CD4-positive, alpha-beta T cell treated with Interleukin-21 for 1 hour (primary cell): ENCODE measurements at regions not wholly inside any gene's neighbourhood (a gene's known extent, or its start where the extent isn't known, plus 50 kb on each side); places are given as distances from the start of the nearest gene placed in this dataset.

Experiments used
- DNase-seq: peaks from one replicate; pipeline ENCODE4 v3.0.0-alpha.2; 2020

DNA sequence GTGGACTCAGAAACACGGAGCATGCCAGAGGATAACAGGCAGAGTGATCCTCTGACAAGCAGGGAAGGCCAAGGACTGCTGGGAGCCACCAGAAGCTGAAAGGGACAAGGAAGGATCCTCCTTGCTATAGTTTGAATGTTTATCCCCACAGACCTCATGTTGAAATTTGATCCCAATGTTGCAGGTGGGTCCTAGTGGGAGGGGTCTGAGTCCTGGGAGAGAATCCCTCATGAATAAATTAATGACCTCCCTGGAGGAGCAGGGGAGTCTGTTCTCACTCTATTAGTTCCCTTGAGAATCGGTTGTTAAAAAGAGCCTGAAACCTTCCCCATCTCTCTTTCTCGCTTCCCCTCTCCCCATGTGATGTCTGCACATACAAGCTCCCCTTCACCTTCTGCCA lies 124.4 kb downstream of the FBXO15 start:
- DNase-seq = no peak

DNA sequence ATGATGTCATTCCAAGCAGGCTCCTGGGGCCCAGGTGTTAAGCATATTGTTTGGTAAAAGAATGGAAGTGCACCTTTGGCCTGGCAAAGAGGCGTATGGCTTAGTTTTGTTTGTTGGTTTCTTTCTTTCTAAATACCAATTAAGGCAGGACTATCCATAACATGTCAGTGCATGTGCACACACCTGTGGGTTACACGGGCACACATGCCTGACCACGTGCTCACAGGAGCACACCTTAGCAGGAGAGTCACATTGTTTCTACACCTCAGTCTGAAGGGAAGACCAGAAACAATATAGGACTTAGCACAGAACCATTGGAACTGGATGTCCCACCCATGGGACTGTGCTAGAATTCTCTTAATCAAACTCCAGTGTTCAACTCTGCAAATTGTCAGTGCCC lies 127.8 kb downstream of the FBXO15 start:
- DNase-seq = no peak

DNA sequence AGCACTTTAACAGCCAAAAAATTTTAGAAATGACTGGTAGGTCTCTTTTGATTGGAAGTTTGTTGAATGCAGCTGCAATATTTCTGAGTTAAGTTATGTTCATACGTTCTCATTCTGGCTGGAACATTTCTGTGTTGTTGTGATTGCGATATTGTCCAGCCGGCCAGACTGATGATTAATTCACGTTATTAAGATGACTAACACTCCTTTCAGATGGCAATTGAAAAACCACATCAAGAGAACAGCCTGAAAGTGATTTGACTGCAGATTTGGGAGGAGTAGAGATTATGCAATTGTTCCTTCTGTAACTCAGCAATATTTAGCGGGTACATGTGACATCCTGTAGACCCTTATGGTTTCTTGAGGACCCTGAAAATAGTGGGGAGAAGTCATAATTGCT lies 133.7 kb downstream of the FBXO15 start:
- DNase-seq = no peak

DNA sequence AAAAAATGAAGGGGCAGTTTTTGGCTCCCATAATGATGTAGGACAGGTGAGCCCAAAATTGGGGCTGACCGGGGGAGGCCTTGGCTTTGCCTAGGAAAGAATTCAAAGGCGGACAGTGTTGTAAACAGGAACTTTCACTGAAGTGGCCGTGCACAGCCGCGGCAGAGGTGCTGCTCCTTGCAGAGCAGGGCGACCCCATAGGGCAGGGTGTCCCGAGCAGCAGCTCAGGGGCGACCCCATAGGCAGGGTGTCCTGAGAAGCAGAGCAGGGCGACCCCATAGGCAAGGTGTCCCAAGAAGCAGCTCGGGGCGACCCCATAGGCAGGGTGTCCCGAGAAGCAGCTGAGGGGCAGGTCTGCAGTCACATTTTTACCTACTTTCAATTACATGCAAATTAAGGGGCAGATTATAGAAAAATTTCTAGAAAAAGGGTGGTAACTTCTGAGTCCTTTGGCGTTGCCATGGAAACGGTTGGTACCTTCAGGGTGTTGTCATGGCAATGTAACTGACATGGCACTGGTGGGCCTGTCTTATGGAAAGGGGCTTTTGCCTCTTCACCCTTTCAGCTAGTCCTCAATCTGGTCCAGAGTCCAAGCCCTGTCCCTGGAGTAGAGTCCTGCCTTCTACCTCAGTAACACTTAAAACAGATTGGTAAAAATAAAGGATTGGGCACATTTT lies 134.5 kb downstream of the FBXO15 start:
- no peak for DNase-seq

DNA sequence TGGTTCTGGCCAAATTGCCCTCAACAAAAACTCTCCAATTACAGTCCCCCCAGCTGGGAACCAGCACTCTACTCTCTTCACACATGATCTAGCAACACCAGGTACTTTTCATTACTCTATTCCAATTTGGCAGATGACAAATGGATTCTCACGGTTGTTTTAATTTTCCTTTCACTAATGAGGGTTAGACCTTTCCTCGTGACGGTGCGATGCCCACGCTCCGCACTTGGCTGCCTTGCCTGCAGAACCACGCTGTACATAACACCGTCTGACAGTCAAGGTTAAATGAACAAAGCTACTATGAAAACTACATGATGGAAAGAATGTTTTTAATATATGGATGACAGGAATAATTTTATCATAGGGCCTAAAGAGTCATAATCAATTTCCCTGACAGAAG lies 141.5 kb downstream of the FBXO15 start:
- no peak for DNase-seq

DNA sequence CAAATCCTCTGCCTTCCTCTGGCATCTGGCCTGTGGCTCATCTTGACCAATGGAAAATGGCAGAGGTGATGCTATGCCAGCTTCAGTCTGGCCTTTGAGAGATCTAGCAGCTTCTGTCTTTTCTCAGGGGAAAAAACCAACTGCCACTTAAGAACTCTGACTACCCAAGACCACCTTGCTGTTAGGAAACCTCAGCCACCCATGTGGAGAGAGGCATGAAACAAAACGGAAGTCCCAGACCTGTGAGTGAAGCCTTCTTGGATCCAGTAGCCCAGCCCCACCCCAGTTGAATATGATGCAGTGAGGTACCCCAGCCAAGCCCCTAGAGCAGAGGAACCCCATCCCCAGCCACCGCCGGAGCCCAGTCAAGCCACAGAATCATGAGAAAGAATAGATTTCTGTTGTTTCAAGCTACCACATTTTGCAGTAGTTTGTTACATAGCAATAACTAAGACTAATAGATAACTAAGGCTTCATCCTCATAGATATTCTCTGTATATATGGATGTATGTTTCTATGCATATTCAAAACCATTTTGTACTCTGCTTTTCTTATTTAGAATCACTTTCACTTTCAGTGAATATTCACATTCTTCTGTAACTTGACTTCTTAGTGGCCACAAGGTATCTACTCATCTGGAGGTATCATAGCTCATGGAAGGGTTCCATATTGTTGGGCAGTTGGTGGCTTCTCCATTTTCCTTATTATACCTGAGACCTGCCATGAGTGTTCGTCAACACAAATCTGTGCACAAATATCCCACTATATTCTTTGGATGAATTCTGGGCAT lies 142.1 kb downstream of the FBXO15 start:
- DNase-seq = no peak

DNA sequence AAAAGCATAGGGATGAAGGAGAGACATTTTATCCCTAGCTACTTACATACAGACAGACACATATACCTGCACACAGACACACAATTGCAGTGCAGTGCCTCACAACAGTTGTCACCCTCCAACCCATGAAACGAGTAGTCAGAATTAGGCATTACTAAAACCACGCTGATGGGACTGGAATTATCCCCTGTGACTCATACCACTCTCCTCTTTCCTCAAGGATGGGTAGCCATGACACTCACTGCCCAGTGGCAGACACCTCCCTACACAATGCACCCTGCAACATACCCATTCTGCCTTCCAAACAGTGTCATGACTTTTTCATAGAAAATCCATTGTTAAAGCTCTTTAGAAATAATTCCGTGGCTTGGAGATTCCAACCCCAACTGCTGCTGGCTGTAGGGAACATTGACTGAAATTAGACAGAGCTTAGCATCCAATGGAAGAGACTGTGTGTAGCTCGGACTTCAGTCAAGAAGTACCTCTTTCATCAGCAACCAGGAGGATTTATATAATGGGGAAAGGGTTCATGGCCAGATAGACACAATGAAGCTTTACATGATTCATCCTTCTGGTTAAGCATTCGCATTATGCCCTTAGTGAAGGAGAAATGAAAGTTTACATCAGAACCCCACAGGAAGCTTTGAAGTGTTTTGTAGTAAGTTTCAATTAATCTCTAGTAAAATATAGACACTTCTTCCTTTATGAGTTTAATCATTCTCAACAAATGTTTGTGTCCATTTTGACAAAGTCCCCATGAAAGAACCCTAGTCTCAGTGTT lies 155.2 kb downstream of the FBXO15 start:
- DNase-seq = no peak

DNA sequence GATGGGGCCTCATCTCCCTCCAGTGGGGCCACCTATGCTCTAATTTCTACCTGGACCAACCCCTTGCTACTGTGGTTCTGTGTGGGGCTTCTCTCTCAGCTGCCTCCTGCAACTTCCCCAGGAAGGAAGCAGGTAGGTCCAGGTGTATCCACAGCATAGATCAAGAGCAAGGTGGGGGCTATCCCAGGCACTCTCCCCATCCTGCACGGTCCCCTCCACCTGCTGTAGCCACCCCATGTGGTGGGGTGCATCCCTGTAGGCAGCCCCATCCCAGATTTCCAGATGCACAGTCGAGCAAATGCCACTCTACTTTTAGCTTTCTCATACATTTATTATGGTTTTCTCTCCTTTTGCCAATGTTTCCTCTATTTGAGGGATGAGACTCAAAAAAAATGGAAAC lies 156.1 kb downstream of the FBXO15 start:
- no peak for DNase-seq

DNA sequence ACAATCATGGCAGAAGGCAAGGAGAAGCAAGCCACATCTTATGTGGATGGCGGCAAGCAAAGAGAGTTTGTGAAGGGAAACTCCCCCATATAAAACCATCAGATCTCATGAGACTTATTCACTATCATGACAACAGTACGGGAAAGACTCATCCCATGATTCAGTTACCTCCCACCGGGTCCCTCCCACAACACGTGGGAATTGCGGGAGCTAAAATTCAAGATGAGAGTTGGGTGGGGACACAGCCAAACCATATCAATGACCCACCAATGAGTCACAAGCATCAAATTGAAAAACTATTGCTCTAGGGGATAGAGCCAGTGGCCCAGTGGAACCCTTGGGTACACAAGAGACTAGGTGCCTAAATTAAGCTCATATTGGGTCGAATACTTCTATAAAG lies 157.4 kb downstream of the FBXO15 start:
- no peak for DNase-seq

DNA sequence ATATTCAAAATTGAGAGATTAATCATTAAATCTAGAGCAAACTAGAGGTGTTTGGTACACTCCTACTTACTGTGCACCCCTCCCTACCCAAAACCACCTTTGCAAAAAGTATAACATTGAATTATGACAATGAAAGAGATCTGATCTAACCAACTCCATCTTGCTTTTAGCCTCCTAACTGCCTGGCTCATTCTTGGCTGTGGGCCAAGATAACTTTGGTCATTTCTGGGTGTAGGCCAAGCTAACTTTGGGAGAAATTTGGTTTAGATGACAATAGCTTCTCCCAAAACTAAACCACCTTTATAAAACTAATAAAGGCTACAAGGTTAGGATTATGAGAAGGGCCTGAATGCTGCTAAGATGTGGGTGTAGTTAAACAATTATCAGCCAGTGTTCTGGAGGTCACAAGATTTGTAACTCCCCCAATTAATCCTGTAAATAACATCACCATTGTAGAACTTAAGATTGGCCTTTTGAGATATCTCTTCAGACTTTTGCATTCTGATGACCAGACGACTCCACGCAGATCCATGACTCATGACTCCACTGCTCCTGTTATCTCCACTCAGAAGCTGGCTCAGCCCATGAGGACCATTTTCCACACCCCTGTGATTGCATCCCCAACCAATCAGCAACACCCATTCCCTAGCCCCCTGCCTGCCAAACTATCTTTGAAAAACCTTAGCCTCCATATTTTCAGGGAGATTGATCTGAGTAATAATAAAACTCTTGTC lies 160.2 kb downstream of the FBXO15 start:
- no peak for DNase-seq

DNA sequence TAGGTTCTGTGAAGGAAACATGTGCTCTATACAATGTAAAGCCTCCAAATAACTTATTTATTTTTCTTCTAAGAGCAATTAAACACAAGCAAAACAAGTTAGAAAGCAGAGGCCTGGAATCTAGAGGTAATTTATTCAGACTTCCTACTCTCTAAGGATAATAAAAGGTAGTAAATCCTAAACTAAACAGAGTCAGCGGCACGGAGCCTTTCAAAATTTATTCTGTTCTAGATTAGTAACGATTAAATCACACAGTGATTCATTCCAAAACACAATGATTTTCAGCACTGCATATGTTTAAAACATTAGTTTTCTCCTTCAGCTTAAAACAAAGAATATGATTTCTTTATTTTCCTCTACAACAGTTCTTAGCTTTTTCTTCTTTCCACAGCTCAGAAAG lies 160.9 kb downstream of the FBXO15 start:
- DNase-seq = no peak

DNA sequence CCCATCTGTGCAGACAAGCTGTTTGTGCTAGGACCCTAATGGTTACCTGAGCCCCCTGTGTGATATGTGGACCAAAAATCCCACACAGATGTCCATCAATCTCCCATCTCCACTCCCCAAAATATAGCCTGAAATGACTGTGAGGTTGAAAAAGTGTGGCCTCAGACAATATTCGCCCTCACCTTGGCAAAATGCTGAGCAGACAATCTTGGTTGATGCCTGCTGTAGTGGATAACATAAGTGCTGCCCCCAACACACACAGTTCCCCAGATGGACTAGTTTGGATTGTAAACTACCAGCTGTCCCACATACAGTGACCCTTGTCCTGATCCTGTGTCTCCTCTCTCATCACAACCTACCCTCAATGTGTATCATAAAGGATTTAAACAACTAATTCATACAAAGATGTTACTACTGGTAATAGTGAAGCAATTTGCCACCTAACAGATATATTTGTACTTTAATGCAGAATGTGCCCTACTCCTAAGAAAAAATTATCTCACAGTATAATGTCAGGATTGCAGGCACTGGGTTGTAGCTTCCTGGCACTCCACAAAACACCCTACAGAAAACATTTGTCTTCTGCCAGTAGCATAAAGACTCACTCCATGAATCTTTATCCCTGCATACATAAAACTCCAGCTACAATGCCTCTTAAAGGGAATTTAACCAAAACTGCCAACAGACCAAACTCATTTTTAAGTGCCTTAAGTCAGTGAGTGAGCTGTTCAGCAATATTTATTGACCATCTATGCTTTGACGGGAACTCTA lies 161.6 kb downstream of the FBXO15 start:
- no peak for DNase-seq

DNA sequence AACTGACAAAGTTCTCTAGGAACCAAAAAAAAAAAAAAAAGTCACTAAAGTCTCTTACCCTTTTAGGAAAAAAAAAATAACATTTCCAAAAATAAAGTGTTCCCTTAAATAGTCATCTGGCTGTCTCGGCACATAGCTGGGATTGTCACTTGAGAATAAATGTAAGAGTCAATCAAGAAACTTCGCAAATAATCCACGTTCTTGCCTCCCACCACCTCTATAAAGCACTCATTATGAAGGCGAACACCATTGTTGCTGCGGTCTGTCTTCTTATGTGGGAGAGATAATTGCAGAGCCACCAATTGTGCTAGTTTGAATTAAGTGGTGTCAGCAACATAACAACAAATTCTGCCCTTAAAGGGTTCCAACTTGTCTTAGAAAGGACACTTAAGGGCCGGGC lies 163.7 kb downstream of the FBXO15 start:
- no peak for DNase-seq

DNA sequence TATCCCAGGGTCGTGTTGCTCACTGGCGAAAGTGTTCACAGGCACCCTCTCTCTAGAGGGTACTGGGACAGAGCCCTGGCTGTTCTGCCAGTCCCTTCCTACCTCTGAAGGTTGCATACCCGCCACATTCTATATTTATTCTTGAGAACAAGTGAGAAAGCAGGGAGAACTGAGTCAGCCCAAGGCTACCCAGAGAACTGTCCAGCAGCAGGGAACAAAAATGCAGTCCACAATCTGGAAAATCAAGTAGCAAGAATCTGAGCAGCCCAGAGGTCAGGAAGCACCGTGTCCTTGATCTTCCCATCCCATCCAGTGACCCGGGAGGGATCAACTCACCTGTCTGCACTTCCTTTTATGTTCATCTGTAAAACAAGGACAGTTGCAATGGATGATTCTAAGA lies 164.1 kb downstream of the FBXO15 start:
- no peak for DNase-seq

DNA sequence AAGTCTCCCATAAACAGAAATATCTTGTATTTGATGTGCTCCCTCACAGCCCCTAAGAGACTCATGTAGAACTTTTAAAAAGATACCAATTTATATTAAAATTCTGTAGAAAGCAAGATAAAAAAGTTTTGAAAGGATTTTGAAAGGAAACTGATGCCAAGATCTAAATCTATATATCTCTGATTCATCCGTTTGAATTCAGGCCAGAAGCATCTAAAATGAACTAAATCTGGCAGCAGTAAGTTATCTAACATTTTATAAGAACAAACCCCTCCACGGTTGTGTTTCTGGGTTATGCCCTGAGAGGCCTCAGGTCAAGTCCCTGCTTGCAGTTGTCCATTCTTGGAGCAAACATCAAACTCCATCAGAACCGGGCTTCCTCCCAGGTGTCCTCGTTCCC lies 165.8 kb downstream of the FBXO15 start:
- DNase-seq = no peak

DNA sequence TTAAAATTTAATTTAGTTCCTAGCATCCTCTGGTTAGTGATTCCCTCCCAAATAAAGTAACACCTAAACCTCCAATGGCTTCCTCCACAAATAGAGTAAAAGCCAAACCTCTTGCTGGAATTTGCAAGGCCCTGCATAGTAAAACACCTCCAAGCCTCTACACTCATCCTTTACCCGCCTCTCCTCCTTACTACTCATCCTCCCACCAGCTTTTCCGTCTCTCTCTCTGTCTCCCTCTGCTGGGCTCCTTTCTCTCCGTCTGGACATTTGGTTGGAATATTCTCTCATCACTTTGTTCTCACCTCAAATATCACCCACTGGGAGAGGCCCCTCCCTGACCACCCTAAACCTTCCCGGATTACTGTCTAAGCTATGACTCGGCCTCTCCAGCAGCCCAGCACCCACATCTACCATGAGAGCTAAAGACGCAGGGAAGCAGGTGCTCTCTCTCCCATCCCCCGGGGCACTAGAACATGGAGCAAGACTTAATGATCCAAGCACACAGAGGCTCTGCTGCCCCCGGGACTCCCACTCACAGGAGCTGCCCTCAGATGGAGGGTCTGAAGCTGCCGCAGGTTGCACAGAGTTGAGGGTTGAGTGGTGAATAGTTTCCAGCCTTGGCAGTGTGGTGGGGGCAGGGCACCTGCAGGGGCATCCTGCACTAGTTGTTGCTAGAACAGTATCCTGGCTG lies 167.2 kb downstream of the FBXO15 start:
- DNase-seq = no peak

DNA sequence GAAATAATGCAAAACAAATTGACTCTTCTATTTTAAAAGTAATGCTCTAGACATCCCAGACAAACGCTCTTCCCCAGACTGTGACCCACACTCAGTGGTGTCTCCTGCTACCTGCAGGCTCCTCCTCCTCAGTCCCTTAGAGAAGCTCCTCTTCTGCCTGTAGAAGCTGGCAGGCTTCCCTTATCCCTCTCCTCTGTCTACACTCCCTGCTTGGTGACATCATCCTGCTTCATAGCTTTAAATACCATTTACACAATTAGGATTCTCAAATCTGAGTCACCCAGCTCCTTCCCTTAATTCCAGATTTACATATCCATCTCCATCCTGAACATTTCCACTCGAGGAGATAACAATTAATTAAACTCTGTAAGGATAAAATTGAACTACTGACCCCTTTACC lies 167.9 kb downstream of the FBXO15 start:
- DNase-seq = no peak

DNA sequence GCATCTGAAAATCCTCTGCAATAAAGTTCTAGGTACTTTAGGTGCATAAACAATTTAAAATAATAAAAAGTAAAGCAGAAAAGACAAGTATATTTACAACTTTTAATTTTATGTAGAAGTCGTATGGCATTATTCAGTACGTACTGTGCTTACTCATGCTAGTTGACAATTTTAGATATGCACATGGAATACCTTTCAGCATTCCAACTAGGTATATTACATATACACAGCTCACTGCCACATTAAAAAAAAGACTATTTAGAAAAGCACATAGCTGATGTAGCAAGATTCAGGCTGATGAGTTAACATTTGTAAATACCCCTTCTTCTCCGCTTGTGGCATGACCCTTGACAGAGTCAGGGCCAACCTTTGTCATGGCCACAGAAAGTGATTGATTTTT lies 171.2 kb downstream of the FBXO15 start:
- DNase-seq = no peak

DNA sequence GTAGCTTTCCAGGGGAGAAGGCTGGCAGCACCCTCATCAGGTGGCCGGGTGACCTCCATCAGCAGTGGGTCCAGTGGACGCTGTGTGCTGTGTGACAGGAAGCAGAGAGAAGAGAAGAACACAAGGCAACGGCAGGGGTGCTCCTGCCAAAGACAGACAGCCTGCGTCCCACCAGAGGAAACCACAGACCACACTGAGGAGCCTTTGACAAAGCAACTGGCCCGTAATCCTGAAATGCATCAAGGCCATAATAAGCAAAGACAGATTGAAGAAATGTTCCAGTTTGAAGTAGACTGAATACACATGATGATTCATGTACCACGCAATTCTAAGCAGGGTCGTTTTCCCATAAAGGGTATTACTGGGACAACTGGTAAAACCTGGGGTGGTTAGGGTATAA lies 172.4 kb downstream of the FBXO15 start:
- no peak for DNase-seq

DNA sequence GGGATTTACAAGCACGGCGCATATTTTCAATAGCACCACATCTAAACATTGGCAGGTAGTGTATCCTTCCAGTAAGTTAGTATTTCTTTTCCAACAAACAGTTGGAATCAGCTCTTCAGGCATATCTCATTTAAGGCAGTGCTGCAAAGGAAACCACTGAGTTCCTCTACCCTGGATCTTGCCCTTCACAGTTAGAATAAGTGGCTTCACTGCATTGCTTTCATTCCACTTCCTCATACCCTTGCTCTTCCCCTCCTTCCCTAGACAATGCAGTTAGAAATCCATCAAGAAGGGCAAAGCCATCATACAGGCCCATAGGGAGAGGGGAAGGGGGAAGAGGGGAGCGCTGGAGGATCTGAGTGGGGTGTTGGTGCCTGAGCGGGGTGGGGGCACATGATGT lies 173.7 kb downstream of the FBXO15 start:
- no peak for DNase-seq

DNA sequence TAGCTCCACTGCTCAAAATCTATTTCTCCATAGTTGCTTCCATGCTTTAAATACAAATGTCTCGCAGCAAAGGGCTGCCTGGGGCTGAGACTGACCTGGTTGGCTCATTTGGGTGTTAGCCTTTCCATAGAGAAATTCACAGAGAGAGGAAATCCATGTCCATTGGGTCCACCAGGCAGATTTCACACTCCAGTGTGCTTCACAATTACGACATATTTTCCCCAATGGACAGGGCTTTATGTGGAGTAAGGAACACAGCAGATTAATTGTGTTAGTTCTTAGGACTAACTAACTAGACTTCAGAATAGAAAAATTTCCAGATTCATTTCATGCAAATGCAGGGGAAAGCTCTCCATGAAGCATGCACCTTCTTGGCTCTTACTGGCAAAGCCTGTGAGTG lies 180.7 kb downstream of the FBXO15 start:
- DNase-seq = no peak

DNA sequence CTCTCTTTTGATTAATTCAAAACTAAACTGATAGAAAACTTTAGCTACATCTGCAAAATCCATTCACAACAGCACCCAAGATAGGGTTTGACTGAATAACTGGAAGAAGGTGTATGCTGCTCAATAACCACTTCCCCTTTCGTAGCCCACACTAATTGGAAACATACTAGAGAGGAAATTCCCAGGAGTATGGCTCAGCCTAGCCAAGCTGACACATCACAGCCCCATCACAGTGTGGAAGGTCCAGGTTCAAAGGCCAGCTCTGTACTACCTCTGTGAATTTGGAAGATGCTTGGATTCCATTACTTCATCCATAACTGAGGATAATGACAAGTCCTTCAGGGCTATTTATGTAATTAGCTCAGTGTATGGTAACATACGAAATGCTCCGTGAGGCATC lies 185.4 kb downstream of the FBXO15 start:
- no peak for DNase-seq
